HCT116 (cell line): ENCODE measurements at regions not wholly inside any gene's neighbourhood (a gene's known extent, or its start where the extent isn't known, plus 50 kb on each side); places are given as distances from the start of the nearest gene placed in this dataset.

ENCODE experiments used
- ATAC-seq: fragments of 200-7000 bp; cut with Tn5 transposase; 2 replicates; pipeline ENCODE4 v1.9.1; 2020; ENCODE audit warnings: mild to moderate bottlenecking, moderate library complexity
- BruUV-seq: library from RNA; stranded (reverse); fragments of 400-500 nt; replicated peaks from 2 replicates; lab custom pipeline; 2021; lab: Mats Ljungman, UMichigan
- CTCF ChIA-PET: fragments of 300-600 bp; sonication (Branson Sonifier 250); formaldehyde crosslinking; loops from one replicate; lab custom pipeline; 2021; ENCODE audit warnings: antibody characterized with exemption; lab: Charles Lee
- POLR2A ChIA-PET: fragments of 300-600, 350-600 bp; sonication (Branson Sonifier 250); formaldehyde crosslinking; loops from one replicate; lab custom pipeline; 2021; ENCODE audit warnings: antibody characterized with exemption; lab: Charles Lee
- RAD21 ChIA-PET, 2 experiments: fragments of 300-600 bp; sonication (Branson Sonifier 250); formaldehyde crosslinking; loops; one replicate each; lab custom pipeline; 2023; ENCODE audit warnings: low total read pairs in 2 of 2; ENCODE audit not compliant: uncharacterized antibody in 2 of 2, unreplicated experiment in 2 of 2, low non-redundant PET in 1 of 2; lab: Charles Lee
- DNase-seq: peaks from one replicate; pipeline ENCODE4 v3.0.0-alpha.2; 2010; ENCODE audit warnings: low read depth, low spot score
- H2AFZ ChIP-seq: fragments of 200-600 bp; shearing (Covaris generic), sonication (generic); 2 replicates; pipeline ENCODE4 v1.6.1; 2017; ENCODE audit warnings: low read depth, mixed run types, mixed read lengths, antibody characterized with exemption, low read length; ENCODE audit not compliant: poor library complexity, severe bottlenecking
- H3K27ac ChIP-seq: 2 replicates; pipeline ENCODE4 v1.5.1; 2012; ENCODE audit warnings: low read depth, low read length
- H3K27me3 ChIP-seq: fragments of 200-600 bp; sonication (generic); 2 replicates; pipeline ENCODE4 v1.6.1; 2016; ENCODE audit warnings: mixed run types, low read length, mixed read lengths; ENCODE audit not compliant: insufficient read depth
- H3K36me3 ChIP-seq, 2 experiments: fragments of 200-500 bp in 1 of 2; fragments of 200-600 bp in 1 of 2; sonication (Bioruptor generic) in 1 of 2; sonication (generic) in 1 of 2; 2 replicates each; pipeline versions ENCODE4 v1.5.1 to v1.6.1; 2014 to 2016; ENCODE audit warnings: low read length in 2 of 2, inconsistent platforms in 1 of 2, mixed read lengths in 1 of 2, mixed run types in 1 of 2; ENCODE audit not compliant: insufficient read depth in 2 of 2, control insufficient read depth in 1 of 2
- H3K4me1 ChIP-seq, 2 experiments: fragments of 200-600 bp in 1 of 2; sonication (generic) in 1 of 2; 2 replicates each; pipeline versions ENCODE4 v1.5.1 to v1.6.1; 2012 to 2017; ENCODE audit warnings: low read length in 2 of 2, inconsistent platforms in 1 of 2, mild to moderate bottlenecking in 1 of 2, mixed read lengths in 1 of 2, mixed run types in 1 of 2, moderate library complexity in 1 of 2; ENCODE audit not compliant: insufficient read depth in 2 of 2, control insufficient read depth in 1 of 2
- H3K4me2 ChIP-seq: fragments of 200-600 bp; sonication (generic); 2 replicates; pipeline ENCODE4 v1.6.1; 2017; ENCODE audit warnings: mixed run types, low read length, mixed read lengths
- H3K4me3 ChIP-seq, 2 experiments: fragments of 200-600 bp in 1 of 2; sonication (generic) in 1 of 2; replicated peaks in 1 of 2; 2 replicates each; pipeline ENCODE4 v1.5.1; 2011 to 2016; ENCODE audit warnings: low read length in 2 of 2, control low read depth in 1 of 2, low read depth in 1 of 2, mild to moderate bottlenecking in 1 of 2, mixed read lengths in 1 of 2, mixed run types in 1 of 2
- H3K79me2 ChIP-seq: fragments of 200-600 bp; sonication (generic); 2 replicates; pipeline ENCODE4 v1.6.1; 2017; ENCODE audit warnings: mild to moderate bottlenecking, mixed run types, low read length, moderate library complexity, mixed read lengths; ENCODE audit not compliant: insufficient read depth
- H3K9ac ChIP-seq: fragments of 200-600 bp; sonication (generic); 2 replicates; pipeline ENCODE4 v1.6.1; 2016; ENCODE audit warnings: low read length, mixed read lengths
- H3K9me2 ChIP-seq: fragments of 200-600 bp; sonication (generic), shearing (Covaris generic); 2 replicates; pipeline ENCODE4 v1.6.1; 2017; ENCODE audit warnings: mixed run types, mild to moderate bottlenecking, moderate library complexity; ENCODE audit not compliant: insufficient read depth
- H3K9me3 ChIP-seq, 2 experiments: fragments of 200-500 bp in 1 of 2; fragments of 200-600 bp in 1 of 2; sonication (Bioruptor generic) in 1 of 2; sonication (generic) in 1 of 2; 2 replicates each; pipeline ENCODE4 v1.6.1; 2014 to 2017; ENCODE audit warnings: low read length in 2 of 2, mixed read lengths in 2 of 2, inconsistent platforms in 1 of 2, low read depth in 1 of 2, mild to moderate bottlenecking in 1 of 2, mixed run types in 1 of 2, moderate library complexity in 1 of 2; ENCODE audit not compliant: control insufficient read depth in 1 of 2, insufficient read depth in 1 of 2
- H4K20me1 ChIP-seq: fragments of 200-600 bp; sonication (generic), shearing (Covaris generic); 2 replicates; pipeline ENCODE4 v1.6.1; 2017; ENCODE audit warnings: mixed run types, mild to moderate bottlenecking, moderate library complexity; ENCODE audit not compliant: insufficient read depth
- CBX3 ChIP-seq: IDR thresholded peaks from 2 replicates; pipeline ENCODE4 v1.6.1; 2012; ENCODE audit warnings: low read depth
- CEBPB ChIP-seq: IDR thresholded peaks from 2 replicates; pipeline ENCODE4 v1.6.1; 2012; ENCODE audit warnings: low read depth
- EGR1 ChIP-seq: IDR thresholded peaks from 2 replicates; pipeline ENCODE4 v1.6.1; 2012; ENCODE audit warnings: low read depth
- ELF1 ChIP-seq: IDR thresholded peaks from 2 replicates; pipeline ENCODE4 v1.6.1; 2012; ENCODE audit warnings: low read depth, borderline replicate concordance
- EZH2 ChIP-seq: fragments of 200-600 bp; sonication (generic); IDR thresholded peaks from 2 replicates; pipeline ENCODE4 v1.6.1; 2017; ENCODE audit warnings: antibody characterized with exemption, mixed run types
- FOSL1 ChIP-seq: IDR thresholded peaks from 2 replicates; pipeline ENCODE4 v1.6.1; 2012; ENCODE audit warnings: low read depth
- JUND ChIP-seq: IDR thresholded peaks from 2 replicates; pipeline ENCODE4 v1.6.1; 2012
- MAX ChIP-seq: IDR thresholded peaks from 2 replicates; pipeline ENCODE4 v1.6.1; 2012
- POLR2A ChIP-seq: IDR thresholded peaks from 2 replicates; pipeline ENCODE4 v1.7.0; 2011; ENCODE audit warnings: borderline replicate concordance; ENCODE audit not compliant: insufficient read depth, insufficient read length; ENCODE audit errors: extremely low read depth
- POLR2AphosphoS5 ChIP-seq: IDR thresholded peaks from 2 replicates; pipeline ENCODE4 v1.6.1; 2011; ENCODE audit warnings: mild to moderate bottlenecking, low read depth, low read length, moderate library complexity
- REST ChIP-seq: IDR thresholded peaks from 2 replicates; pipeline ENCODE4 v1.6.1; 2012; ENCODE audit warnings: low read depth
- SIN3A ChIP-seq: IDR thresholded peaks from 2 replicates; pipeline ENCODE4 v1.6.1; 2012; ENCODE audit warnings: low read depth
- SP1 ChIP-seq: IDR thresholded peaks from 2 replicates; pipeline ENCODE4 v1.6.1; 2012; ENCODE audit warnings: low read depth
- TCF7L2 ChIP-seq: IDR thresholded peaks from 2 replicates; pipeline ENCODE4 v1.7.0; 2011; ENCODE audit warnings: borderline replicate concordance, inconsistent platforms; ENCODE audit not compliant: insufficient read depth, insufficient read length; ENCODE audit errors: extremely low read depth
- YY1 ChIP-seq: IDR thresholded peaks from 2 replicates; pipeline ENCODE4 v1.6.1; 2011; ENCODE audit warnings: low read length, low read depth, moderate library complexity, mild to moderate bottlenecking; ENCODE audit not compliant: insufficient replicate concordance; ENCODE audit errors: extremely low read depth
- ZNF274 ChIP-seq: fragments of 200-500 bp; sonication (Bioruptor generic); IDR thresholded peaks from 2 replicates; pipeline ENCODE4 v1.6.1; 2014; ENCODE audit warnings: mild to moderate bottlenecking, low read depth, low read length, inconsistent platforms
- intact Hi-C: fragments of 100-400 bp; cut with micrococcal nuclease; formaldehyde crosslinking; loops from 2 replicates; pipeline ENCODE4 v1.10.0; 2022

GRCh38 chr14:28407031-28407825, 359.4 kb upstream of the FOXG1 start:
- ChIA-PET RAD21 (no interaction called here), CTCF (no interaction called here), POLR2A (no interaction called here)
- no peak overlapping the region for H3K9ac ChIP-seq
- no peaks in the 10 kb centered on the region for H4K20me1 ChIP-seq
- no peaks in the 10 kb centered on the region for H3K9me2 ChIP-seq
- intact Hi-C loops: no loop called here
- no peaks in the 10 kb centered on the region for H3K79me2 ChIP-seq
- no peaks in the 10 kb centered on the region for H3K36me3 ChIP-seq
- H3K27me3 ChIP-seq: no peaks in the 10 kb centered on the region
- H3K4me3 ChIP-seq: no peak overlapping the region
- H3K4me1 ChIP-seq: no peaks in the 10 kb centered on the region
- H2AFZ ChIP-seq: no peak overlapping the region
- no peak overlapping the region for H3K27ac ChIP-seq
- BruUV-seq: no TSS peak
- TF ChIP-seq EZH2: no peak
- TF ChIP-seq ELF1: no peak
- TF ChIP-seq MAX: no peak
- TF ChIP-seq FOSL1: no peak
- no peak for TF ChIP-seq CBX3
- TF ChIP-seq JUND: no peak
- no peak for TF ChIP-seq YY1
- no peak for DNase-seq
- no peak overlapping the region for H3K4me2 ChIP-seq
- no peak for ATAC-seq
- H3K9me3 ChIP-seq: peaks cover 3 to 7% of the 10 kb centered on the region in 2 experiments; a peak in 2 of 4 replicates

GRCh38 chr14:28407996-28408395, 358.6 kb upstream of the FOXG1 start:
- Histone ChIP-seq H3K36me3 (no peaks in the 10 kb centered on the region), H3K9ac (no peak overlapping the region), H3K9me3 (peaks cover 3 to 7% of the 10 kb centered on the region in 2 experiments; a peak in 2 of 4 replicates), H3K27ac (no peak overlapping the region), H3K4me1 (no peaks in the 10 kb centered on the region), H3K27me3 (no peaks in the 10 kb centered on the region), H4K20me1 (no peaks in the 10 kb centered on the region), H3K9me2 (no peaks in the 10 kb centered on the region), H2AFZ (no peak overlapping the region), H3K4me2 (no peak overlapping the region), H3K79me2 (no peaks in the 10 kb centered on the region), H3K4me3 (no peak overlapping the region)
- ChIA-PET CTCF (no interaction called here), RAD21 (no interaction called here), POLR2A (no interaction called here)
- DNase-seq: no peak
- TF ChIP-seq CEBPB: no peak
- TF ChIP-seq REST: no peak
- no peak for TF ChIP-seq POLR2AphosphoS5
- TF ChIP-seq ZNF274: no peak
- no peak for TF ChIP-seq YY1
- no peak for TF ChIP-seq SP1
- no peak for TF ChIP-seq SIN3A
- no peak for TF ChIP-seq POLR2A
- no peak for TF ChIP-seq TCF7L2
- TF ChIP-seq JUND: no peak
- TF ChIP-seq EGR1: no peak
- no peak for TF ChIP-seq FOSL1
- BruUV-seq: no TSS peak
- intact Hi-C loops: no loop called here
- no peak for ATAC-seq
